ENCODE measurements at regions not wholly inside any gene's neighbourhood (a gene's known extent, or its start where the extent isn't known, plus 50 kb on each side); places are given as distances from the start of the nearest gene placed in this dataset.

- Mint-ChIP-seq H3K27me3 (peaks cover 0 to 9% of the 10 kb centered on the region in 2 donors), H3K4me1 (no peaks in the 10 kb centered on the region), H3K9me3 (no peaks in the 10 kb centered on the region), H3K4me3 (no peak overlapping the region), H3K36me3 (no peaks in the 10 kb centered on the region), H3K27ac (no peak overlapping the region)
- DNase-seq: no peak
- no peak for ATAC-seq (replicated peaks)
These were observed 168.8 kb downstream of the CDH26 start for GRCh38 chr20:60126975-60127374.

GRCh38 chr20:60131375-60131774 lies 173.2 kb downstream of the CDH26 start:
- Mint-ChIP-seq H3K4me3 (no peak overlapping the region), H3K36me3 (no peaks in the 10 kb centered on the region), H3K27me3 (peaks cover 5% of the 10 kb centered on the region in 2 donors), H3K4me1 (no peaks in the 10 kb centered on the region), H3K9me3 (no peaks in the 10 kb centered on the region), H3K27ac (no peak overlapping the region)
- DNase-seq (no peak), ATAC-seq (replicated peaks) (no peak)

GRCh38 chr20:60132162-60132826 lies 174.1 kb downstream of the CDH26 start:
- DNase-seq: no peak
- ATAC-seq (replicated peaks): no peak
- Mint-ChIP-seq H3K27ac (no peak overlapping the region), H3K4me1 (peaks cover 0 to 2% of the 10 kb centered on the region in 2 donors), H3K27me3 (peaks cover 5% of the 10 kb centered on the region in 2 donors), H3K9me3 (no peaks in the 10 kb centered on the region), H3K4me3 (no peak overlapping the region), H3K36me3 (no peaks in the 10 kb centered on the region)

- Mint-ChIP-seq H3K27ac (no peak overlapping the region), H3K4me3 (no peak overlapping the region), H3K36me3 (no peaks in the 10 kb centered on the region), H3K9me3 (no peaks in the 10 kb centered on the region), H3K27me3 (peaks cover 3 to 5% of the 10 kb centered on the region in 2 donors), H3K4me1 (peaks cover 0 to 2% of the 10 kb centered on the region in 2 donors)
- no peak for ATAC-seq (replicated peaks)
- DNase-seq: no peak
These were observed 174.8 kb downstream of the CDH26 start for GRCh38 chr20:60132827-60133670.

- no peak overlapping the region for H3K27ac Mint-ChIP-seq
- peaks cover 0 to 2% of the 10 kb centered on the region in 2 donors for H3K4me1 Mint-ChIP-seq
- no peaks in the 10 kb centered on the region for H3K36me3 Mint-ChIP-seq
- ATAC-seq (replicated peaks) (no peak), DNase-seq (no peak)
- no peak overlapping the region for H3K4me3 Mint-ChIP-seq
- H3K27me3 Mint-ChIP-seq: peaks cover 0 to 5% of the 10 kb centered on the region in 2 donors
- H3K9me3 Mint-ChIP-seq: no peaks in the 10 kb centered on the region
These were observed 177.1 kb downstream of the CDH26 start for GRCh38 chr20:60135276-60135675.

GRCh38 chr20:60136645-60137401 lies 178.6 kb downstream of the CDH26 start:
- no peak overlapping the region for H3K4me3 Mint-ChIP-seq
- no peaks in the 10 kb centered on the region for H3K9me3 Mint-ChIP-seq
- H3K4me1 Mint-ChIP-seq: peaks cover 0 to 2% of the 10 kb centered on the region in 2 donors
- H3K36me3 Mint-ChIP-seq: no peaks in the 10 kb centered on the region
- ATAC-seq (replicated peaks) (no peak), DNase-seq (no peak)
- peaks cover 0 to 5% of the 10 kb centered on the region in 2 donors for H3K27me3 Mint-ChIP-seq
- H3K27ac Mint-ChIP-seq: no peak overlapping the region

GRCh38 chr20:60137657-60138245 lies 179.5 kb downstream of the CDH26 start:
- Mint-ChIP-seq H3K4me1 (peaks cover 0 to 2% of the 10 kb centered on the region in 2 donors), H3K27ac (no peak overlapping the region), H3K27me3 (peaks cover 0 to 5% of the 10 kb centered on the region in 2 donors), H3K4me3 (peak overlapping the region; percentile 70 to 86), H3K9me3 (no peaks in the 10 kb centered on the region), H3K36me3 (no peaks in the 10 kb centered on the region)
- DNase-seq (peak; percentile 5), ATAC-seq (replicated peaks) (peak; percentile 78)

- H3K4me3 Mint-ChIP-seq: peak overlapping the region; percentile 70 to 86
- H3K9me3 Mint-ChIP-seq: no peaks in the 10 kb centered on the region
- peaks cover 0 to 2% of the 10 kb centered on the region in 2 donors for H3K27me3 Mint-ChIP-seq
- peak; percentile 77 to 87 for ATAC-seq (replicated peaks)
- H3K27ac Mint-ChIP-seq: no peak overlapping the region
- H3K36me3 Mint-ChIP-seq: no peaks in the 10 kb centered on the region
- H3K4me1 Mint-ChIP-seq: peaks cover 0 to 2% of the 10 kb centered on the region in 2 donors
- DNase-seq: peak; percentile 31
These were observed 180.3 kb downstream of the CDH26 start for GRCh38 chr20:60138256-60139220.

GRCh38 chr20:60139663-60140446 lies 181.6 kb downstream of the CDH26 start:
- Mint-ChIP-seq H3K9me3 (no peaks in the 10 kb centered on the region), H3K4me1 (peaks cover 0 to 2% of the 10 kb centered on the region in 2 donors), H3K27ac (no peak overlapping the region), H3K36me3 (no peaks in the 10 kb centered on the region), H3K27me3 (no peaks in the 10 kb centered on the region), H3K4me3 (no peak overlapping the region)
- ATAC-seq (replicated peaks) (no peak), DNase-seq (no peak)

GRCh38 chr20:60142587-60142986 lies 184.4 kb downstream of the CDH26 start:
- Mint-ChIP-seq H3K9me3 (no peaks in the 10 kb centered on the region), H3K27me3 (no peaks in the 10 kb centered on the region), H3K4me1 (peaks cover 0 to 5% of the 10 kb centered on the region in 2 donors), H3K4me3 (no peak overlapping the region), H3K27ac (no peak overlapping the region), H3K36me3 (no peaks in the 10 kb centered on the region)
- no peak for ATAC-seq (replicated peaks)
- no peak for DNase-seq

- DNase-seq: no peak
- H3K9me3 Mint-ChIP-seq: no peaks in the 10 kb centered on the region
- H3K4me3 Mint-ChIP-seq: no peak overlapping the region
- peaks cover 0 to 5% of the 10 kb centered on the region in 2 donors for H3K4me1 Mint-ChIP-seq
- no peak overlapping the region for H3K27ac Mint-ChIP-seq
- ATAC-seq (replicated peaks): no peak
- H3K27me3 Mint-ChIP-seq: no peaks in the 10 kb centered on the region
- H3K36me3 Mint-ChIP-seq: no peaks in the 10 kb centered on the region
These were observed 185.1 kb downstream of the CDH26 start for GRCh38 chr20:60143261-60143842.

GRCh38 chr20:60144404-60144803 lies 186.2 kb downstream of the CDH26 start:
- no peak for DNase-seq
- H3K27ac Mint-ChIP-seq: no peak overlapping the region
- H3K27me3 Mint-ChIP-seq: no peaks in the 10 kb centered on the region
- no peak overlapping the region for H3K4me3 Mint-ChIP-seq
- no peaks in the 10 kb centered on the region for H3K36me3 Mint-ChIP-seq
- H3K9me3 Mint-ChIP-seq: peaks cover 0 to 1% of the 10 kb centered on the region in 2 donors
- no peak for ATAC-seq (replicated peaks)
- peaks cover 0 to 5% of the 10 kb centered on the region in 2 donors for H3K4me1 Mint-ChIP-seq

Measured in stimulated activated naive B cell treated with anti-CD40 and anti-IgM and Interleukin-4, amounts not matched to agents 10 μg/mL and 1 μg/mL and 100 μg/mL, for 72 hours (primary cell).